NCI-H748 treated with DMSO at 0.1 percent for 48 hours (cell line): ENCODE measurements at regions not wholly inside any gene's neighbourhood (a gene's known extent, or its start where the extent isn't known, plus 50 kb on each side); places are given as distances from the start of the nearest gene placed in this dataset.
A peak's percentile ranks its signal among the peaks of the same experiment; 100 is the strongest.

Experiments used
- DNase-seq: peaks from one replicate; lab custom pipeline; 2025; lab: John Stamatoyannopoulos, UW

GRCh38 chr3:181660337-181660736, 51.4 kb upstream of the SOX2 start:
- no peak for DNase-seq

DNA sequence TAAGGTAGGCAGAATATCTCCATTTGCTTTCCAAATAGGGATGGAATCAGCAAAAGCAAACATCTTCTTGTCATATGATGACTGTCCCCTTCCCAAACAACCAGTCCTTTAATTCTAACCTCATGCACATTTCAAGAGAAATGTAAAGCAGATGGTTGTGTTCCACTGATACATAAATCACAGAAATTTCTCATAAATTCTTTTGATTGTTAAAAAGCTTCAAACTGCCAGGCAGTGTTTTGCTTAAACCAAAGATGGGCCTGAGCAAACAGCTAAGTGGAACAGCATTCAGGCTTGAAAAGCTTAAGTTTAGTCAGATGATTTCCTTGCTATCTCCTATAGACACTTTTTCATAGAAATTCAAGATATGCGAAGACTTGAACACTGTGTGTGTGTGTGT, 74.3 kb upstream of the SOX2 start:
- no peak for DNase-seq

DNA sequence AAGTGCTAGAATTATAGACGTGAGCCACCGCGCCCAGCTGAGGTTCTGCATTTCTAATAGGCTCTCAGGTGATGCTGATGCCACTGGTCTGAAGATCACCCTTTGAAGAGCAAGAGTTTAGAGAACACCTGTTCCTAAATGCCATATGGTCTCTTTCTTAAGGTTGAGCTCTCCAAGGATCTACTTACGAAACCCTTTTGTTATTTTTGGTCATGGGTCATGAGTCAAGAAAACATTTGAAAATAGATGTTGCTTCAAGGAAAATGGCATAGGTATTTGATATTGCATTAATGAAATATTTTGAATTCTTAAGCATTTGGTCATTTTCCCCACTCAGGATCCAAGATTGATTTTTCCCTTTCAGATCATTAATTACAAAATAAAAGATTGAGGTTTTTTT, 74.7 kb upstream of the SOX2 start:
- no peak for DNase-seq

GRCh38 chr3:181635141-181635540, 76.6 kb upstream of the SOX2 start:
- DNase-seq: no peak

DNA sequence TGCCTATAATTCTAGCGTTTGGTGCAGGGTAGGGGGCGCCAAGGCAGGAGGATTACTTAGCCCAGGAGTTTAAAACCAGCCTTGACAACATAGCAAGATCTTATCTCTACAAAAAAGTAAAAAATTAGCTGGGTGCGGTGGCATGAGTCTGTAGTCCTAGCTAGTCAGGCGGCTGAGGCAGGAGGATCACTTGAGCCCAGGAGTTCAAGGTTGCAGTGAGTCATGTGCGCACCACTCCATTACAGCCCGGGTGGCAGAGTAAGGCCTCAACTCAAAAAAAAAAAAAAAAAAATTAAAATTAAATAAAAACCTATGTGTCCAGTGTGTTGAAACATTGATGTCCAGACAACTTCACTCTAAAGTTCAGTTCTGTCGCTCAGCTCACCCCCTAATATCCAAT, 78.2 kb upstream of the SOX2 start:
- no peak for DNase-seq

DNA sequence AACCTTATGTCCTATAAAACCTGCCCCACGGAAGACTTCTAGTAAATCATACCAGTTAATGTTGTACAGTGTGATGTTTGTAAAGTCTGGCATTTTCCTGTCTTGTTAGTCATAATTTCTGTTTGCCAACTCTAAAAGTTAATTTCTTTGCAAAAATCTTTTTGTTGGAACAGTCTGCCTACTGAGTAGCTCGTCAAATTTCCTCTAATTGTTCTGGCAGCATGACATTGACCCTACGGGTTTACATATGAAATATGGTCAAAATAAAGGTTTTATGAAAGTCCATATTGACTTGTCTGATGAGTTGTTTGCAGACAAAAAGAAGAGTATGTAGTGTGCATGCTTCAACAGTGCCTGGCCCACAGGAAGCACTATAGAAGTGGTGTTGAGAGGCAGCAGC, 79.8 kb upstream of the SOX2 start:
- DNase-seq: no peak

DNA sequence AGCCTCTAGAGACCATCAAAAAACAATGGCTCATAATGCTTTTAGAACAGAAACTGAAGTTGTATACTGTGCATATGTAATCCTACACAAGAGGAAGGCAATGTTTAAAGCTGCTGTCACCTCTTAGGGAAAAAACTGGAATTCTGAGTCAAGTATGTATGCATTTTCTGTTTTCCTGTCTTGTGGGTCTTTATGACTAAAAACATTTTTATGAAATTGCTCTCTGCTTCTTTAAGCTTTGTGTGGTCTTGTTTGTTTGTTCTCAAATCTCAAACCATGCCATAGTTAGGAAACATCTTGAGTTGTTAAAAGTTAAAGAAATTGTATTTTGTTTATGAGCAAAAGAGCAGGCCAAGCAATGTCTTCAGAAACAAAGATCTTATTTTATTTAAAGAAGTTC, 80.9 kb upstream of the SOX2 start:
- no peak for DNase-seq

DNA sequence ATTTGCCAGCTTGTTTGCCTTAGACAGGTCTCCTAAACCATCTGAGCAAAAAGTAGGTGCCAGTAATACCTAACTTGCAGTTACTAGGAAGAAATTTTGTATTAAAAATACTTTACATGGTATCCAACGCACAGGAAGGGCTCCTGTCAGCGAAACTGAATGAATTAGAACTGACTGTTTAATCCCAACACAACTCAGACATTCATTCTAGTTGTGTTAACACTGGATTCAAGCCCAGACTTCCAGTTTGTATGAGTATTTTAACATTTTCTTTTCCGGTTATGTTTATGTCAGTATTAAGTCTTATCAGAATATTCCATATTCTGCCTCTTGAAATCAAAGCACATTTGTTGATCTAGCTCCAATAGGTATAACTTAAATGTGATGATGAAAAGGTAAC, 82.0 kb upstream of the SOX2 start:
- DNase-seq: no peak

- DNase-seq: no peak
Observed at GRCh38 chr3:181629029-181629428, 82.7 kb upstream of the SOX2 start.

GRCh38 chr3:181628384-181628783, 83.3 kb upstream of the SOX2 start:
- no peak for DNase-seq

DNA sequence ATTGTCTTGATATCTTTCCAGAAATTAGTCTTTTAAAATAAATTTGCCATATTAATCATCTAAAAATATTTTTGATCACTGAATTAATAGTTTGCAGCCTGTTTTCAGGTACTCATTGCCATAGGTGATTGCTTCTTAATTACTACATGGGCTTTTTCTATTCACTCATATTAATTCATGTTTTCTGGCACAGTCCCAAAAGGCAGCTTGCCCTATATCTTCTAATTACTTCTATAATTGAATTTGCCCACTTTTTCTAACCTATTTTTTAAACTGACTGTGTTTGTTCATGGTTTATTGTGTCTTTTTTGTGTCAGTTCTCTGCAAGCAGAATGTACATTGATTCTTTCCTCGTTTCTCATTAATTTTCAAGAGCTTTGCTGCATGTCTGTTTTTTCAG, 85.7 kb upstream of the SOX2 start:
- peak; percentile 28 for DNase-seq

DNA sequence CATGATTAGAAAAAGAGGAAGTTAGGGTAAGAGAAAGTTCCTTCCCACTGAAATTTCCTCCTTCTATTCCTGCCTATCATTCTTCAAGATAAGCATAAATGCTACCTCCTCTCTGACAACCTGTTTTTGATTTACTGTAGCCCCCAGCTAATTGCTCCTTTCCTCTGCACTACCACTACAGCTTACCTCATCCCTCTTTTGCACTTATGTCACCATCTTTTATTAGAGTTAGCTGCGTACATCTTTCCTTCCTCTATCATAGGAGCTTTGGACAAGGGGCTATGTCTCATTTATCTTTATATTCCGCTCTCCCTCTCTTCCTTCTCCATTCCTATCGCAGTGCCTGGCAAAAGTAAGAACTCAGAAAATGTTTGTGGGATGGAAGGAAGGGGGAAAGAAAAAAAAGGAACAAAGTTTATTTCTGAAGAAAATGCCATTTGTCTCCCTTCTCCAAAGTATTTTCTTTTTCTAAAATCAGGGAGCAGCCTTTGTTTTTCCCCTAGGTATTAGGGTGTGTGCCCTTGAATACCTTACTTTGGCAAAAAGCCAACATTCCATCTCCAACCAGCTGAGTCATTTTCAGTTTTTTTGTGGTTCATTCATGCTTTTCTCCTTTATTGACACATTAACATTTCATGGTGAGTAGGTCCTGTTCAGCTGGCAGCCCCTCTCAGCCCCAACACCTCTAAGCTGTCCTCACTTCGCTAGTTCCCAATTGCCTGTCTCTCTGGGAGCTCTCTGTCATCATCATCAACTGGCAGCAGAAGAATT, 87.6 kb upstream of the SOX2 start:
- peak; percentile 47 for DNase-seq

DNA sequence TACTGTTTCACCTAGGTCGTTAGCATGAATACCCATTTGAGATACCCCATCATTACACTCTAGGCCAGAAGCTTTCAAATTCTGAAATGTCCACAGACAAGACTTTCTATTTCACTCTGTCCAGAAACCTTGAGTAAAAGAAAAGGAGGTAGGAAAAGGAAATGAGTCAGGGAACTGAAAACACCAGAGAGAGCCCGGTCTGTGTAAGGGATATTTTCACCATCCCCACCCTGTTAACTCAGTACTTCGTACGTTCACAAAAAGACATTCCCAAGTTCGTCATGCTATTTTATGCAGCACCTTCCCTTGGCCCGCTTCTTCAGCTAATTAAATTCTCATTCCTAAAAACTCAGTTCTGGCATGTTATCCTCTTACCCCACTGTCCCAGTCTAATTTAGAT, 89.4 kb upstream of the SOX2 start:
- DNase-seq: no peak

DNA sequence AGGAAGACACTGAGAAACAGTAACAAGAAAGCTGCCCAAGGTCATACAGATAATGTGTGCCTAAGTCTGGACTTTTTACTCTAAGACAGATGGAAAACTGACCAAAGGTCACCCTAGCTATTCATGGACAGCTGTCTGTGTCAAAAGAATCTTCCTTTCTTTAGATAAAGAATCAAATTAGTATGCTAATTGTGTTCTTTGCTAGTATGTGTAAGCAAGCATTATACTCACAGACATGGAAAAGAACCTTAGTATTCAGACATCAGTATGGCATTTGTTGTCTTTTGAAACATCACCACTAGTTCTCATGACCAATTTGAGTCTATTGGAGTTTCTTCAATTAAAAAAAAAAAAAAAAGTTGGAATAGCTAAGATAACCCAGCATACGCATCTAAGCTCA, 91.8 kb upstream of the SOX2 start:
- no peak for DNase-seq

DNA sequence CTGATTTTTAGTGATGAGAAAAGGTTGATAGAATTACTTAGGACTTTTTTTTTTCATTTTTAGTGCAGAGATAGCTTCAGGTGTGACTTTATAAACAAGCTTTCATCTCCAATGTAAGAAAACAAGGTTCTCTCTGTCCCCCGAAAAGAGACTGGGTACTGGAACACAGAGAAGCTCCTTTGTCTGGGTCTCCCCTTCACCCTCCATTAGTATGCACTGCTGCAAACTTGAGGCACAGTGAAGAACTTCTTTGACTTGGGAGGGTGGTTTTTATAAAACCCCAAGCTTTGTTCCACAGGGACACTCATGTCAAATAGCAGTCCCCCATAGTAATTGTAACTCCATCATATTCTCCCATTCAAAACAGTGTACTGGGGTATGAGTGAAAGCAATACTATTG, 93.5 kb upstream of the SOX2 start:
- no peak for DNase-seq

- no peak for DNase-seq
Observed at GRCh38 chr3:181616088-181617070, 95.3 kb upstream of the SOX2 start.

GRCh38 chr3:181615666-181616065, 96.1 kb upstream of the SOX2 start:
- no peak for DNase-seq

DNA sequence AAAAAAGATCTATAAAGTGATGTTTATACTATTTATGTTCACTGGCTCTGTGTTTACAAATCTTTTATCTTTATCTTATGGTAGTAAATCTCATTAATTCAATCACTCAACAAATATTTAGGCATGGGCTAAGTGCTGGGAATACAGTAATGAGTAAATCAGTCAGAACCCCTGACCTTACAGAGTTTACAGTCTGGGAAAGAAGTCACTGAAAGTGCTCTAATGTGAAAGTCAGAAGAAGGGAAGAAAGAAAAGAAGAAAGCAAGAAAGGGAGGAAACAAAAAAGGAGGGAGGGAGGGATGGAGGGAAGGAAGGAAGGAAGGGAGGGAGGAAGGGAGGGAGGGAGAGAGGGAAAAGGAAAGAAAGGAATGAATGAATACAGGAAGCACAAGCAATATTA, 96.8 kb upstream of the SOX2 start:
- DNase-seq: no peak

DNA sequence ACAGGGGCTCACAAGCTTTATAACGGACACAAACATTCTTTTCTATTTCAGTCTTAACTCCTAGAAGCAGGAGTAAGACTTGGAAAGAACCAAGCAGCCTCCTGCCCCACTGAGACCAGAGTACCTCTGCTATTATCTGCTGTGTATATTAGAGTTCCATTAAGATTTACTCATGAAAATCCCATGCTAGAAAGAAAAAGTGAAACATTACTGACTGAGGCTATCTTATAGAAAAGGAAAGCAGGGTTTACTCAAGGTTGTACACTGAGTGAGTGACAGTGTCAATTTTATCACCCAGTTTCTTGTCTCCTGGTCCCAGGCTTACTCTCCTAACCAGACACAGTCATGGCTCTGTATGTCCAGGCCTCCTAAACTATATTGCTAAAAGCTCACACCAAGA, 97.9 kb upstream of the SOX2 start:
- no peak for DNase-seq

- DNase-seq: no peak
Observed at GRCh38 chr3:181613191-181613590, 98.5 kb upstream of the SOX2 start.

- peak; percentile 56 for DNase-seq
Observed at GRCh38 chr3:181610973-181611265, 100.8 kb upstream of the SOX2 start.

DNA sequence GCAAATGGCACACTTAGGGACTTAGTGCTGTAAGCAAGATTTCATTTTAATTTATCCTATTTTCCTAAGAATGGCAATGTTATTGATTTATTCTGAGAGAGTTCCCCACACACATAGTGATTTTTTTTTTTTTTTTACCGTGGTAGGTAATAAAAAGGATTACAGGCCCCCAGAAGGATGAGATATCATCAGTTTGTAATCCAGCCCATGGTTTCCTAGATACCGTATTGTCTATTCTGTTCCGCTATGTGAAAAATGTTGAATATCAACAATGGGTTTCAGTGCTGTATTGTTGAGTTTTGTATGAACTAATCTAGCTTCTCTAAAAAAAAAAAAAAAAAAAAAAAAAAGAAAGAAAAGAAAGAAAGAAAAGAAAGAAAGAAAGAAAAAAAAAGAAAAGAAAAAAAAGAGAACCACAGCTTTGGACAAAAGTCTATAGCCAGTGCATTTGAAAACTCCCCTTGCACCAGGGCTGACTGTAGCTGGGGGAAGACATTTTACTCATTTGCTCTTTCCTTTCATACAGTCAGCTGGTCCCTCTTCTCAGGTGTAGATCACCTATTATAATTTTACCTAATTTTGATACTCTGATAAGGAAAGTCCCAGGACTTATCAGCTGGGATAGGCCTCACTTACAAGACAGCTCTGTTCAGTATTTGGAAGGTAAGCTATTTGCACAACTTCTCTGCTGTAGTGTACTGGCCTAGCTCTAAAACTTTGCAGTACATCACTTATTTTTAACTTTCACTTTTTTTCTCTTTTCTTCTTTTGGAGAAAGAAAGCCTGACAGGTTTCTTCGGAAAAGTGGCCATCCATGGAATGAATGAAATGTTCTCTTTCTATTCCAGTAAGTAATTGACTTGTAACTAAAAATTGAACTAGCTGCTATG, 101.4 kb upstream of the SOX2 start:
- DNase-seq: no peak
